ENCODE measurements at regions not wholly inside any gene's neighbourhood (a gene's known extent, or its start where the extent isn't known, plus 50 kb on each side); places are given as distances from the start of the nearest gene placed in this dataset.
"Not testable (repeated sequence)": the region's sequence is repeated elsewhere in the genome, so short reads cannot be mapped to it uniquely, and the experiment has no call there.

GRCh38 chr21:10425856-10426255, 95.5 kb upstream of the TPTE start:
- no peak for TF ChIP-seq CSDC2 (CRISPR knock-in tag; IDR thresholded peaks at IDR 0.05)
- TF ChIP-seq ZNF8 (CRISPR knock-in tag; IDR thresholded peaks at IDR 0.05), result no peak
- no peak for TF ChIP-seq ZC3H10 (CRISPR knock-in tag; IDR thresholded peaks at IDR 0.05)
- no peak for TF ChIP-seq ZNF70 (CRISPR knock-in tag; IDR thresholded peaks at IDR 0.05)
- no peak for TF ChIP-seq SNAI2 (CRISPR knock-in tag; IDR thresholded peaks at IDR 0.05)
- no peak for TF ChIP-seq TSHZ2 (CRISPR knock-in tag; IDR thresholded peaks at IDR 0.05)
- no peak for TF ChIP-seq ZFP30 (CRISPR knock-in tag; IDR thresholded peaks at IDR 0.05)
- TF ChIP-seq CSRNP3 (CRISPR knock-in tag; IDR thresholded peaks at IDR 0.05), result no peak
- TF ChIP-seq POU6F1 (CRISPR knock-in tag; IDR thresholded peaks at IDR 0.05; ENCODE audit: borderline replicate concordance, low read depth), result no peak
- TF ChIP-seq OSR1 (CRISPR knock-in tag; IDR thresholded peaks at IDR 0.05), result no peak
- TF ChIP-seq CREB5 (CRISPR knock-in tag; IDR thresholded peaks at IDR 0.05; ENCODE audit: low read depth), result no peak
- TF ChIP-seq TOX (CRISPR knock-in tag; IDR thresholded peaks at IDR 0.05; ENCODE audit: borderline replicate concordance), result no peak
- no peak for TF ChIP-seq PPARA (CRISPR knock-in tag; IDR thresholded peaks at IDR 0.05; ENCODE audit: borderline replicate concordance)
- no peak for TF ChIP-seq ARNTL (CRISPR knock-in tag; IDR thresholded peaks at IDR 0.05; ENCODE audit: borderline replicate concordance, low read depth)
- no peak for TF ChIP-seq ISL1 (CRISPR knock-in tag; IDR thresholded peaks at IDR 0.05)
- TF ChIP-seq RARB (CRISPR knock-in tag; IDR thresholded peaks at IDR 0.05), result no peak
- no peak for ATAC-seq

GRCh38 chr21:10426812-10427211, 94.6 kb upstream of the TPTE start:
- not testable (repeated sequence) for ATAC-seq

- not testable (repeated sequence) for ATAC-seq
These were observed 94.1 kb upstream of the TPTE start for GRCh38 chr21:10427277-10427676.

- ATAC-seq, result not testable (repeated sequence)
These were observed 92.3 kb upstream of the TPTE start for GRCh38 chr21:10428981-10429534.

GRCh38 chr21:10430005-10430404, 91.4 kb upstream of the TPTE start:
- TF ChIP-seq CREB5 (CRISPR knock-in tag; IDR thresholded peaks at IDR 0.05; ENCODE audit: low read depth), result no peak
- TF ChIP-seq ZFP30 (CRISPR knock-in tag; IDR thresholded peaks at IDR 0.05), result no peak
- no peak for TF ChIP-seq ZFP3 (CRISPR knock-in tag; IDR thresholded peaks at IDR 0.05)
- TF ChIP-seq ZNF70 (CRISPR knock-in tag; IDR thresholded peaks at IDR 0.05), result no peak
- TF ChIP-seq SNAI2 (CRISPR knock-in tag; IDR thresholded peaks at IDR 0.05), result no peak
- TF ChIP-seq GLIS3 (CRISPR knock-in tag; IDR thresholded peaks at IDR 0.05), result no peak
- TF ChIP-seq PATZ1 (CRISPR knock-in tag; IDR thresholded peaks at IDR 0.05; ENCODE audit: borderline replicate concordance), result no peak
- TF ChIP-seq ZC3H10 (CRISPR knock-in tag; IDR thresholded peaks at IDR 0.05), result no peak
- TF ChIP-seq CSDC2 (CRISPR knock-in tag; IDR thresholded peaks at IDR 0.05), result no peak
- no peak for TF ChIP-seq CSRNP3 (CRISPR knock-in tag; IDR thresholded peaks at IDR 0.05)
- no peak for TF ChIP-seq TOX (CRISPR knock-in tag; IDR thresholded peaks at IDR 0.05; ENCODE audit: borderline replicate concordance)
- TF ChIP-seq PPARA (CRISPR knock-in tag; IDR thresholded peaks at IDR 0.05; ENCODE audit: borderline replicate concordance), result no peak
- TF ChIP-seq ISL1 (CRISPR knock-in tag; IDR thresholded peaks at IDR 0.05), result no peak
- TF ChIP-seq TCF4 (CRISPR knock-in tag; IDR thresholded peaks at IDR 0.05; ENCODE audit: borderline replicate concordance), result no peak
- no peak for TF ChIP-seq OSR1 (CRISPR knock-in tag; IDR thresholded peaks at IDR 0.05)
- TF ChIP-seq ZNF565 (CRISPR knock-in tag; conservative IDR thresholded peaks at IDR 0.05; ENCODE audit: low read depth), result no peak
- no peak for ATAC-seq

- ATAC-seq, result not testable (repeated sequence)
These were observed 89.4 kb upstream of the TPTE start for GRCh38 chr21:10431995-10432394.
